Stimulated activated CD4-positive, alpha-beta T cell treated with anti-CD3 and anti-CD28 coated beads, Interleukin-15, amount 100 ng/mL, for 1 hour (primary cell): ENCODE measurements at regions not wholly inside any gene's neighbourhood (a gene's known extent, or its start where the extent isn't known, plus 50 kb on each side); places are given as distances from the start of the nearest gene placed in this dataset.
"Not testable (repeated sequence)": the region's sequence is repeated elsewhere in the genome, so short reads cannot be mapped to it uniquely, and the experiment has no call there.

Experiments used
- DNase-seq, 2 donors: peaks; one replicate each; pipeline ENCODE4 v3.0.0-alpha.2; 2020; ENCODE audit warnings: low read depth in 1 of 2, low spot score in 1 of 2

DNA sequence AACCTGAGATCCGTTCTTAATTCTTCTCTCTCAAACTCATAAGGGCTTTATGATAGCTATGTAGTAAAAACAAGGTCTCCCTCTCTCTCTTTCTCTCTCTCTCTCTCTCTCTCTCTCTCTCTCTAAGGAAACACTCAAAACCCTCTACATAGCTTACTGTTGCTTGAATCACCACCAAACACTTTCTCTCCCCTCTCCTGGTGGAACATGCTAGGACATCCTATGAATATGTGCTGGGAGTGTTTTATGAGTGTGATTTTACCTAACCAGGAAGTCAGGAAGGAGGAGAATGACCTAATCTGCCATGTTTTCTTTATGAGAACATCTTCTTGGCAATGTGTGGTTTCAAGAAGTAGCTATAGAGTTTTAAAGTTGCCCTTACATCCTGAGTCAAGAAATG lies 844.6 kb downstream of the TTLL7 start:
- not testable (repeated sequence) for DNase-seq

DNA sequence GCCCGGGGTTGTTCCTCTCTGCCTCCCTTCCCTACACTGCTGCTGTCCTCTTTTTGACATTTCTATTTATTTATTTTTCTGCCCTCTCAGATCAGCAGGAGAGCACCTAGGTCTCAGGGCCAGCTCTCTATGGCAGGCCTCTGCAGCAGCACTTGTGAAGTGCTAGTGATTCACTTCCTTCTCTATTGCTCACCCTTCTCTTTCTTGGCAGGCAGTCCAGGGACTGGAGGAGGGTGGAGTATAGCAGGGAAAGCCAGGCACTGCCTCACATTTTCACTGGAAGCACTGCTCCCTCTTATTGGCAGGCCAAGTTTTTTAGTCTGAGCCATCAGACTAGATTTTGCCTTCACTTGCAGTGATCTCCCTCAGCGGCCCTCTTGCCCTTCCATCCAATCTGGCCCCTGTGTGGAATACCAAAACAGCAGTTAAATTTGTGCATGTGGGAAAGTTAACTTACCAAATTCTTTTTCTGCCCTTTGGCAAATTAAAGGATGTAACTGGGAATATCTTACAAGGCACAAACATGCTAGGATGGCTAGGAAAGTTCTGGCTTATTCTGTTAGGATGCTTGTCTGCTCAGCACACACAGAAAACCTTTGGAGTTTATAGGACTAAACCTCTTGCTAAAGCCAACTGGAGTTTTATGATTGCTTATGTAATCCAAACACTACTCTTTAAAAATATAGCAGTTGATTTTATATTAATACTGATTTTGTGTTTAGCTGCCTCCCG lies 847.6 kb downstream of the TTLL7 start:
- DNase-seq = not testable (repeated sequence)

DNA sequence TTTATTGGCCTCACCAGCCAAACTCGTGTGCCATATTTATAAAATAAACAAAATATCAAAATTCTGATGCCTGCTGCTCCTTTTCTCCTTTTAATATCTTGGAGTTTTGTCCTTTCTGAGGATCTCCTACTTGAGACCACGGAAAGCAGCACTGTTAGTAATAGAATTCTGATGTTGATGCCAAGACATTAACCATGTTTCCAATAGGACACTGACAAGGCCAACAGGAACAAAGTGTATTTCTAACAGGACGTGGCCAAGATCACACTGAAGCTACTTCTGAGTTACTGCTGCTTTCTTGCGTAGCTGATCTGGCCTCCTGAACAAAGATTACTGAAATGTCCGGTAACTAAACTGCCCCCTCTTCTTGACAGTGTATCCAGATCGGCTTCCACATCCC lies 848.5 kb downstream of the TTLL7 start:
- DNase-seq = not testable (repeated sequence)

DNA sequence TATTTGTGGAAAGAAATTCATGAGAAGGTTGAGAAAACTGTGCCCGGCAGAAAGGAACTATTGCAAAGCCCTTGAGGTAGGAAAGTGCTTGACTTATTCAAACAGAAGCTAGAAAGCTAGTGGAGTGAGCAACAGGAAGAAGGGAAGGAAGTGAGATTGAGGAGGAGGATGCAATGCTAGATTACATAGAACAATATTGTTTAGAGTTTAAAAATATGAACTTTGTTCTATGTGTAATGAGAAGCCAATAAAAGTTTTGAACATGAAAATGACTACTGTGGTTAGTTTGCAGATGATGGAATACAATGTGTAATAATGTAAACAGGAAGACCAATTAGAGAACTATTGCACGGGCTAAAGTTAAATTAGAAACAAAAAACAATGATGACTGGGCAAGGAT lies 853.1 kb downstream of the TTLL7 start:
- not testable (repeated sequence) for DNase-seq

DNA sequence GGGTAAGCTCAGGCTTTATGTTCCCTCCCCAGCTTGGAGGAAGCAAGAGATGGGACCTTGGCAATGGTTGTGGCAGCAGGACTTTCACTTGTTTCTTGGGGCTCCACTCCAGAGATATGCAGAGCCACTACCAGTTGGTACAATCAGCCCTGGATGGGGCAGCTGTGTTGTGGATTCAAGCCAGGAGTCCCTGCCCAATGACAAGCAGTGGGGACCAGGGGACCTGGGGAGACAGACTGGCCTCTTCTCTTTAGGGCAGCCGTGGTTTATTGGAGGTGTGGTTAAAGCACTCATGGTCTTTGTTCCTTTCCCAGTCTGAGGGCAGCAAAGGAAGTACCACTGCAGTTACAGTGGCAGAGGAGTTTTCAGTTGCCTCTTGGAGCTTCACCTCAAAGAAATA lies 856.1 kb downstream of the TTLL7 start:
- DNase-seq = not testable (repeated sequence)

DNA sequence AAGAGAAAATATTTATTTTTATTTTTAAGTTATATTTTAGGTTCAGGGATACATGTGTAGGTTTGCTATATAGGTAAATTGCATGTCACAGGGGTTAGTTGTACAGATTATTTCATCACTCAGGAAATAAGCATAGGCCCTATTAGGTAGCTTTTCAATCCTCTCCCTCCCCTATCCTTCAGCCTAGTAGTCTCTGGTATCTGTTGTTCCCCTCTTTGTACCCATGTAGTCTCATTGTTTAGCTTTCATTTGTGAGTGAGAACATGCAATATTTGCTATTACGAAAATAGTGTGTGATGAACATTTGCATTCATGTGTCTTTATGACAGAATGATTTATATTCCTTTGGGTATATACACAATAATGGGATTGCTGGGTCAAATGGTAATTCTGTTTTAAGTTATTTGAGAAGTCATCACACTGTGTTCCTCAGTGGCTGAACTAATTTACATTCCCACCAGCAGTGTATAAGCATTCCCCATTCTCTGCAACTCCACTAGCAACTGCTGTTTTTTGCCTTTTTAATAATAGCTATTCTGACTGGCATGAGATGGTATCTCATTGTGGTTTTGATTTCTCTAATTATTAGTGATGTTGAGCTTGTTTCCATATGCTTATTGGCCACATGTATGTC lies 863.3 kb downstream of the TTLL7 start:
- not testable (repeated sequence) for DNase-seq

DNA sequence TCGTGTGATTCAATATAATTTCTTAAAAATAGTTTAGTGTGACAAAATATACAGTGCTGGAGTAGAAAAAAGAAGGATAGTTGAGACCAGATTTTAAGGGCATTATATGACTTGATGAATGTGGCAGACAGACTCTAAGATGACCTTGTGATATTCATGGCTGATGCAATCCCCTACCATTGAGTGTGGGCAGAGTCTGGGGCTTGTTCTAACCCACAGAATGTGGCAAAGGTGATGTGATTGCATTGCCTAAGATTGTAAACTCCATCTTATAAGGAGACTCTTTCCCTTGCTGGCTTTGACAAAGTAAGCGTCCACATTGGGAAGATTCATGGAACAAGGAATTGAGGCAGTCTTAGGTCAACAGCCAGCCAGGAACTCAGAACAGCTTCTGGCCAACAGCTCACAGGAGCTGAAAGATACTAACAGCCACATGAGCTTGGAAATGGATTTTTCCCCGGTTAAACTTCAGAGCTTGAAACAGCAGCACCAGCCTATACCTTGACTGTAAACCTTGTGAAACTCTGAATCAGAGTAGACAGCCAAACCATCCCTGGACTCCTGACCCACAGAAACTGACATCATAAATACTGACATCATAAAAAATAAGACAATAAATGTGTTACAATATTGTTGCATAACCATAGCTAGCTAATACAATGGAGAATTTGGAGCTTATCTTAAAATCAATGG lies 864.5 kb downstream of the TTLL7 start:
- DNase-seq = not testable (repeated sequence)

DNA sequence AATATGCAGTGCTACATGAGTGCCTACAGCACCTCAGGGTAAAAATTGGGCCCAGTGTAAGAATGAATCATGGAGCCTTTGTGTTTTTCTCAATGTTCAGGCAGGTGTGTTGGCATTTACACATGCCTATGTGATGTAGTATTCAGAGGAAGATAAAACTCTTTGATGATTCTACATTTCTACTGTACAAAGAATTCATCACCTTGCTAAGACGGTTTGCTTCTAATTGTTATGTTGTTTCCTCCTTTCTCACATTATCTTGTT lies 867.3 kb downstream of the TTLL7 start:
- no peak for DNase-seq

DNA sequence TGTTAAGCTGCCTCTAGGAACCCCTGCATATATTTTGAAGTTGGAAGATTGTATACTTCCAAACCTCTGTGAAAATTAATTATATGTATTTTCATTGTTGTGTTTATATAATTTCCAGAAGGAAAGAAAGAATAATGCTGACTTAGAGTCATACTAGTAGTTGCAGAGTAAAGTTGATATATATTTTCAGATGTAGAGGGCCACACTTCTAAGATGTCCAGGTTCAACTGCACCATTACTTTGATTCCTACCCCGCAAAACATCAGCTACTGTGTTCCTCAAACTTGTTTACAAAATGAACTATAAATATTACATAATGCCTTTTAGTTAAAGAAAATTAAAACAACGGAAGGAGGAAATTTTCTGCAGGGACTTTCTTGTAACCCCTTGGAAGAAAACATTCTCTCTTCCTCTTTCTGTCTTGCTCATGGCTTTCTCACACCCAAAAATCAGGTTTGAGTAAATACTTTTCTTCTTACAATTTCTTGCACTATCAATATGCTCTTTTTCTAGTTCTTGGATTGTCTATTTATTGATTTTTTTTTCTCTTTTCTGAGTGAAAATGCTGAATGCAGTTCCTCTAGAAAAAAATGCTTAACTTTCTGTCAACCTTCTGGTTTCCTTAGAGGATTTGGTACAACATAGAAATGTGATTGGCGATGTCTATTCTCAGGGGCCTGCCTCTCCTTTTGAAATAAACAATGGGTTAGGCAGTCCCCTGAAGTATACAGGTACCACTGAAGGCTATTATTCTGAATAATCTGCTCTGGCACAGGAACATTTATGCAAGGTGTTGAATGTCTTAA lies 867.8 kb downstream of the TTLL7 start:
- no peak for DNase-seq

DNA sequence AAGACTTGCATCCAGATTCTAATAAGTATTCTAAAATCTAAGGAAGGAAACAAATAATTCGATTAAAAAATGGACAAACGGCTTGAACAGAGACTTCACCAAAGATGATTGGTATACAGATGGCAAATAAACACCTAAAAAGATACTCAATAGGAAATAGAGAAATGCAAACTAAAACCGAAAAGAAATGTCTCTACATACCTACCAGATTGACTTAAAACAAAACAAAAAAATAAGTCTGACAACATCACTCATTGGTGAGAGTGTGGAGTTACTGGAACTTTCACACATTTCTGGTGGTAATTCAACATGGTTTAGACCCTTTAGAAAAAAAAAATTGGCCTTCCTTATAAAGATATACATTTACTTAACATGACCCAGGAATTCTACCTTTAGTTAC lies 869.8 kb downstream of the TTLL7 start:
- DNase-seq = no peak

DNA sequence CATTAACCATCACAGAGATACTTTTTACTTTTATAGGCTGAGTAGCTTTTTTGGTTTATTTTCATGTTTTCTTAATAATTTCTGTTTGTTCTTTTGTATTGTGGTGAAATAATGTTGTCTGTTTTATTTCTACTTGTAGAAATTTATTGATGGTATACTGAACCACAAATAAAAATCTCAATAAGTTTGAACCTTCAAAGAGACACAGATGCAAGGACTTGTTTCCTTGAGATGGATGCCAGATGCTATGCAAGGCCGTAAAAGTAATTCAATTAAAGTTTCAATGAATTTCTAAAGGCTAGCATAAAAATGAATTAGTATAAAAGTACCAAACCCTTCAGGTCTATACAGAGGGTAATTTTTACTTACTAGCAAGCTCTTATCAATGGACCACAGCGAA lies 873.5 kb downstream of the TTLL7 start:
- DNase-seq = no peak

DNA sequence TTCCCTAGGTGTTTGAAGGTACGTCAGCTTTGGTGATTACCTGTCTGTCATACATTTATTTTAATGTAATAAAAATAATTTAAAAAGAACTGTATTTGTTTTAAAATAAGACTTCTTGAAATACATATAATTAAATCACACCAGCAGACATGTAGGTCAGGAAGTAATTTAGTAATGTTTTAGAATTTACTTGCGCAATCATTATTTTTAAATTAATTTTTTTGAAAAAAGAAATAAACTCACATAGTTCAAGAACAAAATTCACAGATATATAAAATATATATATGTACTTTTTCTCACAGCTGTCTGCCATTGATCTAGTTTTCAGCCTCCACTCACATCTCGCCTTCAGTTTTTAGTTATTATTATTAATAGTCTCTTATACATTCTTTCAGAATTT lies 875.9 kb downstream of the TTLL7 start:
- DNase-seq = no peak

DNA sequence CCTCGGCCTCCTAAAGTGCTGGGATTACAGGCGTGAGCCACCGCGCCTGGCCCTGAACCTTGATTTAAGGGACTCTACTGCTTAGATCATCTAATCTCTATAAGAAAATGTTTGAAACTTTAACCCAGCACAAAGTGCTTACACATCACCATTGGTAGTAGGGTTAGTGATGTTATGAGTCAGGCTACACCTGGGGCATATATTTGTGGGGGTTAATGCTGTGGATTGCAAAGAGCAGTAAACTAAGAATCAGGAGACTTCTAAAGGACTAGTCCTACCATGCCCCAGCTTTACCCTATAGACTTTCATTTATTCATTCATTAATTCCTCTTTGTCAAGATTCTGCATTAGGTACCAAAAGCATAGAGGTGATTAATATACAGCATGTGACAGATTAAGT lies 880.5 kb downstream of the TTLL7 start:
- DNase-seq = no peak

DNA sequence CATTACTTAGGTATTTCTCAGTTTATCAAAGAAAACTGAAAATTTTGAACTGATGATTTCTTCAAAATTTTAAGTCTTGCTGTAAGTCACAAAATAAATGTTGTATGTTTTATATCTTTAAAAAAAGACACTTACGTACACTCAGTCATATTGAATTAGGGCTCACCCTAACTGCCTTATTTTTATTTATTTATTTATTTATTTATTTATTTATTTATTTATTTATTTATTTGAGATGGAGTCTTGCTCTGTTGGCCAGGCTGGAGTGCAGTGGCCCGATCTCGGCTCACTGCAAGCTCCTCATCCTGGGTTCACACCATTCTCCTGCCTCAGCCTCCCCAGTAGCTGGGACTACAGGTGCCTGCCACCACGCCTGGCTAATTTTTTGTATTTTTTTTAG lies 881.9 kb downstream of the TTLL7 start:
- DNase-seq = not testable (repeated sequence)

DNA sequence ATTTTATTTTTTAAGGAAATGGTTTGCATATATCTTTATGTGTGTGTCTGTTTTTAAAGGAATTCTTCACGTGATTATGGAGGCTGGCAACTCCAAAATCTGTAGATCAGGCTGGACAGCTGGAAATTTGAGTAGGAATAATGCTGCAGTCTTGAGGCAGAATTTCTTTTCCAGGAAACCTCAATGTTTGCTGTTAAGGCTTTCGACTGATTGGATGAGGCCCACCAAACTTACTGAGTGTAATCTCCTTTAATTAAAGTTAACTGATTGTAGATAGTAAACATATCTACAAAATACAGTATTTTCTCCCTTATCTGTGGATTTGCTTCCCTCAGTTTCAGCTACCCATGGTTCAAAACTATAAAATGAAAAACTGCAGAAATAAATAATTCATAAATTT lies 883.1 kb downstream of the TTLL7 start:
- DNase-seq = no peak

DNA sequence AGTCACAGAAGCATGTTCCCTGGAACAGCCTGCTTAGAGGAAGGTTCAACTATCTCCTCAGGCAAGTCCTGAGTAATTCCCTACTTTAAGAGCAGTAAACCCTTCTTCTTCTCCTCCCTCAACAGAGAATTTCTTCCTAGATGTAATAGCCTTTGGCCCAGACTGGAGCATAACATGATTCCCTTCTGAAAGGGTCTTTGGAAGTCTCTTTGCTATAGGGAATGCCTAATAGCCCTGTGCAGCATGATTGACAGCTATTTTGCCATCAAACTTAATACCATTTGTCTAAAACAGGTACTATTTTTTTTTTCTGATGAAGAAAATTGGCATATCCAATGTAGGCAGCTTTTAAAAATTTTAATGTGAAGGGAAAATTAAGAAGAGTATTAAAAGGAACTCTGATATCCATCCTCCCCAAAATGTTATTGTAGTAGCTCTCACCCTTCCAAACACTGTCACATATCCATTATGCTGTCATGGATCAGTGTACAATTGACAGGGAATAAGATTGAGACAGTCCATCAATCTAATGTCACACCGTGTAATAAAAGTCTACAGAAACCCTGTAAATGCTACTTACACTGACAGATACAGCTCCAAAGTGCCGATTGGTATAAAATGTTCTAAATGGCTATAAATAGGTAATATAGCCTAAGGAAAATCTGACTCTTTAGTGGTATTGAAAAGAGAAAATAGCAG lies 884.6 kb downstream of the TTLL7 start:
- DNase-seq = no peak

DNA sequence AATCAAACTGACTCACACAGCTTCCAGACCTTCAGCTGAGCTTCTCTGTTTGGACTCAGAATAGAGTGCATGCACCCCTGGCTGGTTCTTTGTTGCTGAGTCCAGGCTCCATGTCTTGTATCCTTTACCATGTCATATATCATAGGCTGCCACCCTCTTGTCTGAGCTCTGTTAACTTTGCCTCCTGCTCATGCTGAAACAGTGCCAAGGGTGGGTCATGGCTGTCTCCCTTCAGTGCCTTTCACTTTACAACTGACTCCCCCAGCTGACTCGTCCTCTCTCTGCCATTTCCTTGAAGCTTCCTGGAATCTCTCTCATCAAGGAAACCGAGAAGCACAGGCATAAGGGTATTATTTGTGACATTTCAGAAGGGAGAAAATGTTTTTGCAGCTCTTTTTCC lies 885.3 kb downstream of the TTLL7 start:
- no peak for DNase-seq

DNA sequence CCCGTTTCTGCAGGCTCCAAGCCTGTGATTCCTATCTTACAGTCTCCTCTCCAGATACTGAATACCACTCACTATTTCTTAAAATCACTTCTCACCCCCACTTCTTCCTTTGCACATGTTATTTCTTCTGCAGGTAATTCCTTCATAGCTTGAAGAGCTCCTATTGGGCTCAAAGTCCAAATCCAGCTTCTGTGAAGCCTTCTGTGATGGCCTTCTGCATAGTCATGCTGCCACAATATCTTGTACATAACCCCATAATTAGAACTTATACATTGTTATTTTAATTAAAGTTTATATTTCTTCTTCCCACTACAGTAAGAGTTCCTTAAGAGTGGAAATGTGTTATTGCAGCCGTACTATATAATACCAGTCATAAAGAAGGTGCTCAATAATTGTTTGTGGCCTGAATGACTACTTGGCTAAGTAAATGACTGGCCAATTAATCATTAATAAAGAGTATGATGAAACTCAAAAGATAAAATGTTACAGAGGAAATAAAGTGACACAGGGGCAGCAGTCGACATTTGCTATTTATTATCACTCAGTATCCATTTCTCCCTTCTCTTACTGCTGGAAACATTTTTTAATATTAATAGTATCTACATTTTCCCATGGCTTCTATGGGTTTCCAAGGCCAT lies 886.6 kb downstream of the TTLL7 start:
- no peak for DNase-seq

DNA sequence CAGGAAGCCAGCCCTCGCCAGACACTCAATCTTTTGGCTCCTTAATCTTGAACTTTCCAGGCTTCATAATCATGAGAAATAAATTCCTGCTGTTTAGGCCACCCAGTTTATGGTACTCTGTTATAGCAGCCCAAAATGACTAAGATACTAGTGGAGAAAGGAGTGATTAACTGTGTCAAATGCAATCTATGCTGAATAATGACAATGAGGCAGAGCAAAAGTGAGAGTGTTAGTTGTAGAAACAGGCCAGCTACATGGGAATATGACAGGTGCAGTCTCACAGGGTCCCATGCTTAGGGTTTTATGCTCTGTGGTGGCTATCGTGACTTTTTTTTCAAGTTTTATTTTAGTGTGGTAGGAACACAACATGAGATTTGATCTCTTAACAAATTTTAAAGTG lies 888.8 kb downstream of the TTLL7 start:
- DNase-seq = no peak

DNA sequence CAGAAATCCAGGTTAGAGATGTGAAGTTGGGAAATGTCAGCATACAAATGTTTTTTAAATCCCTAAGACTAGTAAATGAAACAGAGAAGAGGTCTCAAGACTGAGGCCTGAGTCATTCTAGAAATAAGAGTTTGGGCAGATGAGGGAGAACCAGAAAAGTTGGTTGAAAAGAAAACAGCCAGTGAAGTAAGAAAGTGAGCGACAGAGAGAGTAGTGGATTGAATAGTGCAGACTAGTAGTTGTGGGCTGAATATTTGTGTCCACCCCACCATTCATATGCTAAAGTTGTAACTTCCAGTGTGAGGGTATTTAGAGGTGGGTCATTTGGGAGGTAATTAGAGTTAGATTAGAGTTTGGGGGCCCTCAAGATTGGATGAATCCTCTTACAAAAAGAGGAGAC lies 889.2 kb downstream of the TTLL7 start:
- DNase-seq = no peak

DNA sequence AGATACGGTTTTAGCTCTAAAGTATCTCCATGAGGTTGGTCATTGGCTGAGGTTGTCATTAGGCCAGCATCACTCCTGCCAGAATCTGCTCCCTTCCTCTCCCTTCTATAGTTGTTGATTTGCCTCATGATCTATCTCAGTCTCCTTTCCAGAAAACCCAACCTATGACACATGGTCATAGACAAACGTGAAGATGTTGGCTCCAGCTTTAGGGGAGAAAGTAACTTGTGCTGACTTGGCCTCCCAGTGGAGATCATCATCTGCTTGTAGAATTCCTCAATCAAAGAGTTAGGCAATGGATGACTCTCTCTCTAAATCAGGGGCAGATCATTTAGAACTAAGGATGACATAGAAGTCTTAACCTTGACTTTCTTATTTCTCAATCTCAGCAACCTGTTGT lies 894.4 kb downstream of the TTLL7 start:
- DNase-seq = no peak
